ENCODE measurements at regions not wholly inside any gene's neighbourhood (a gene's known extent, or its start where the extent isn't known, plus 50 kb on each side); places are given as distances from the start of the nearest gene placed in this dataset.

DNA sequence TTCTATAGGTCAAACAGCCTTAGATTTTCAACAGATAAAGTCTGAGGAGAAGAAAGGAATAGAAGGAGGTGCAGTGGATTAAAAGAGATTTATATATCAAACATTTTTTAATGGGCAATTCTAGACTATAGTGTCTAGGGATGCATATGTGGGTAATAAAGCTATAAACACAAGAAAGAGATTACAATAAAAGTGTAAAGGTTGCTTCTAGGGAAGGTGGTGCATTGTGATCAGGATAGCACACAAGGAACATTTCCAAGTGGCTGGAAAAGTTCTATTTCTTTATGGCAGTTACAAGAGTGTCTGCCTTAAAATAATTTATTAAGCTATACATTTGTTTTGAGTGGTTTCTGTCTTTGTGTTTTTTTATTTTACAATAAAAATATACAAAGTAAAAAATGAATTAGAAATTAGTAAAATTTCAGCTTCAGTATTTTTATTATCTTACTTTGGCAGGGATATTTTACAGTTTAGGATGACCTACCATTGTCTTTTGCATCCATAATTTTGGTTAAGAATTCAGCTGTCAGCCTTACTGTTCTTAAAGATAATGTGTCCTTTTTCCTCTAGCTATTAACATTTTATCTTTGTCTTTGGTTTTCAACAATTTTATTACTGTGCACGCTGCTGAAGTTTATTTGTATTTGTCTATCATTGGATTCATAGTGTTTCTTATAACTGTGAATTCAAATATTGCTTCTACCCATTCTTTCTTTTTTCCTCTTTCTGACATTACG lies 221.8 kb downstream of the LACC1 start:
- DNase-seq: no peak

GRCh38 chr13:44103429-44104196 lies 223.9 kb downstream of the LACC1 start:
- no peak for DNase-seq

- DNase-seq: no peak
These were observed 224.4 kb downstream of the LACC1 start for GRCh38 chr13:44104197-44104490.

- DNase-seq: no peak
These were observed 225.3 kb downstream of the LACC1 start for GRCh38 chr13:44104969-44105368.

GRCh38 chr13:44106266-44107152 lies 226.8 kb downstream of the LACC1 start:
- DNase-seq: no peak

DNA sequence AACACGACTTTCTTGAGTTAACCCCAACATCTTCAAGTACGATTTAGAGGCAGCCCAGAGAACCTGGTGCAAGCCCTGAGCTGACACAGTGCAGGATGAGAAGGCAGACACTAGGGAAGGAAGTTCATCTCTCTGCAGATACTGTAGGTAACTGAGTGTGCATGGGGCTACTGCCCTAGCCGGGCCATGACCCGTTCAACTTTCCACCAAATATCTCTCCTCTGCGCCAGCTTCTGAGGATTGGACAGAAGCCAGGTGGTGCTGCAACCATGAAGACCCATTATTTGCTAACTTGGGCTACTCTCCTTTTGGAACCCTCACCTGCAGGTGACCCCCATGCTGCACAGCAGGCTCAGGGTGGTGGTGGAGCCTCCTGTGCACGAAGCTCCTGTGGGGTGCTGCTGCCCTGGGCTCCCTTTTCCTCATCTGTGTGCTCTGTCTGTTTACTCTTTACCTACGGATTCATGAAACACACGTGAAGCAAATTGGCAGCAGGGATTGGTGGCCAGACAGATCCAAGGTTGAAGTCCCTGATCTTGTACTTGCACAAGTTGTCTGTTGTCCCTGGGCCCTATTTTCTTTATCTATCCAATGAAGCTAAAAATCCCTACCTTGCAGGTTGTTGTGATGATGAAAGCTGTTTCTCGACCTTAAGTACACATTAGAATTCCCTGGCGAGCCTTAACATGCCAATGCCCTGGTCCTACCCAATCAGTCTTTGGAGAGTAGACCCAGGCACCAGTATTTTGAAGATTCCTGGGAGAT lies 227.8 kb downstream of the LACC1 start:
- no peak for DNase-seq

GRCh38 chr13:44108331-44108858 lies 228.7 kb downstream of the LACC1 start:
- DNase-seq: no peak

DNA sequence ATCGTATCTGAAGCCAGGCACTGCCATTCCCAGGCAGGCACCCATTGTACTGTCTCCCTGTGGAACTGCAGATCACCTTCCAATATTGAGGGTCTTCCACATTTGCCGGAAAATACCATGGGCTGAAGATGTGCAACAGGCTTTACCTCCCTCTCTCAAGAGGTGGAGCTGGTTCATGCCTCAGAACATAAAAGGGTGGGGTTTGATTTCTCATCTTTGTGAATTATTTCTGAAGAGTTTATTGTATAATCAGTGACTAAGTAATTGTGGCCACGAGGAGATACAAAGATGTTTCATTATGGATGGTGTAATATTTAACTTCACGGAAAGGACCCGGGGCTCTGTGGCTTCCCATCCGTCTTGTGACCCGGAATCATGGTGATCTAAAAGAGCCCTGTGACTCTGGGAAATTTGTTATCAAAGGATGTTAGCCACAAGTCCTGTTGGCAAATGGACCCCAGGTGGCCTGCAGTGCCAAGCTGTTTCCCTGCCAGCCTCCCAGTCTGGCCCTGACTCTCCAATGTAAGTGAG lies 230.5 kb downstream of the LACC1 start:
- peak; percentile 75 for DNase-seq

DNA sequence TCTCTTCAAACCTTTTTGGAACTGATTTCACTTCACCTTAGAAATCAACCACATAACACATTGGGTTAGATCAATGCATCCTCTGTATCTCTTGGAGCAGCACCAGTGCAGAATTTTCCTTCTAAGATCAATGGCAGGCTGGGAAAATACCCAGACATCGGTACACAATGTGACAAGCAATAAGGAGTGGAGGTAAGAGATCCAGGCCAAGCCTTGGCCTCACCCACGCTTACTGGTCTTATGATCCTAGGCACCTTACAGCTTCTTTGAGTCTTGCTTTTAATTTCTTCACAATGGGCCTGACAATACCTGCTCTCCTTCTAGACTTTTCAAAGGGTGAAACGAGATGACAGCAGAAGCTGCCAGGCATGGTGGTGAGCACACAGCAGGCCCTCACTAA lies 232.0 kb downstream of the LACC1 start:
- DNase-seq: no peak

GRCh38 chr13:44112700-44113329 lies 233.1 kb downstream of the LACC1 start:
- DNase-seq: no peak

- no peak for DNase-seq
These were observed 237.0 kb downstream of the LACC1 start for GRCh38 chr13:44116562-44117332.

DNA sequence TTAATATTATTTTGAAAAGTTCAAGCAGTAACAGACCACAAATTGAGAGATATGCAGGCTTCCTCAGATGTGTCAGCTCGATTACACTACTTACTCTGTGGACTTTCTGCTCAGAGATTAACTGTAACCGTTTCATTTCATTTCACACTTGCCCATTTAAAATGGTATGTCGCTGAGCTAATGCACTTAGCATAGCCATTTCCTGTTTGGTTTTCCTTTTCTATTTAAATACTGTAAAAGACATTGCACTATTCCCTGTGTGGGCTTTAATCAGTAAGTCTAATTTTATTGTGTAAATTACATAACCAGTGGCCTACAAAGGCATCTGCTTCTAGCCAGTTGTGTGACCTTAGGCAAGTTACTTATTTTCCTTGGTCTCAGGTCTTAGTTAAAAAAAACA lies 237.6 kb downstream of the LACC1 start:
- peak; percentile 38 for DNase-seq

GRCh38 chr13:44117816-44118215 lies 238.1 kb downstream of the LACC1 start:
- DNase-seq: no peak

DNA sequence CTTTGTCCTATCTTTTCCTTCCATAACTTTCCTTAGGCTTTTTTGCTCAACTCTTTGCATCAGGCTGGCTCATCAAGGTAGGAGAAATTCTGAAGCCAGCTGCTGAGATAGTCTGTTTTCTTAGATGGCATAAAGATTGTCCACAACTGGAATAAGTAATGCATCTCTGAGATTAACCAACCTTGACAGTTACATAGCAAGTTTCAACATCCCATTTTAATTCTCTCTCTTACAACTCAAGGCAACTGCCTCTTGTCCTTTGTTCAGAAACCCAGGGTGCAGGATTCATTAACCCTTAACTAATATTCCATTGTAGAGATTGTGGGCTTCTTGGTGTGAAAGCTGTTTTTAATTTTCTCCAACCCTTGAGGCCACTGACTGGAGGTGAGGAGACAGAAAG lies 239.2 kb downstream of the LACC1 start:
- no peak for DNase-seq

- no peak for DNase-seq
These were observed 240.3 kb downstream of the LACC1 start for GRCh38 chr13:44120043-44120442.

DNA sequence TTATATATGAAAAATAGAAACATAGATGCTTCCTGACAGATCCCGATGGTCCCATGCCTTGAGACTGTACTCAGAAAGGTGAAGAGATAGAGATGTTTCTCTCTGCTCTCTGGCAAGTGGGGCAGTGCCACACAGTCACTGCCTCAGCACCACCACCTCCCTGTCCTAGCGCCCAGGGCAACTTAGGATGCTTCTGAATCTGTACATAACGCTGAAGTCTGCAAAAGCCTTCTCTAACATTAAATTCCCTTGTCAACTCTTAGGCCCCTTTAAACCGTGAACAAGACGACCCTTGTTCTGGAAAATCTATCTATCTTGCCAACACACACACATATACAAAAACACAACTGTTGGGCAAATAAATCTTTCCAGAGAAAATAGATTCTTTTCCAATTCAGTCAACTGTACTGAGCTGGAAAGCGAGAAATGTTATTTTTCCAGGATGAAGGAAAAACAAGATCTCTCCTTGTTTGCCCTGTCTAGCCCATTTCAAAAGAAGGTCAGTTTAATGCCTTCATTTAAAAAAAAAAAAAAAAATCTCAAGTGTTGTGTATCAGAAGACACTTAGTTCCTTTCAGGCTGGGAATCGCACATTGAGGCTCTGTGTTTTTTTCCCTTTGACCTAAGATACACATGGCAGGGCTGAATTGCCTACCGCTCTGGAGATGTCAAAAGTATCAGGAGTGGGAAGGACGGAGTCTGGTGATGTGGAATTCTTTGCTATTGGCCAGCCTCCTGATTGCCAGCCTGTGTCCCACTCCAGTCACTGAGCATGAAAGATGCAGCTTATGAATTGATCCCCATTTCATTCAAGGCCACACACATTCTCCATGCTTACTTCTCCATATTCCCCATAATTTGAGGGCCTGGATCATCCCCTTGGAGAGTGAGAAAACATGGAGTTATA lies 241.4 kb downstream of the LACC1 start:
- no peak for DNase-seq

GRCh38 chr13:44124352-44124751 lies 244.6 kb downstream of the LACC1 start:
- no peak for DNase-seq

- no peak for DNase-seq
These were observed 246.3 kb downstream of the LACC1 start for GRCh38 chr13:44125943-44126469.

GRCh38 chr13:44128552-44129001 lies 245.0 kb upstream of the SERP2 start:
- no peak for DNase-seq

GRCh38 chr13:44129418-44129817 lies 244.2 kb upstream of the SERP2 start:
- DNase-seq: no peak

Data from kidney glomerular epithelial cell (primary cell).